Suprapubic skin (tissue), 3 donors: ENCODE measurements at regions not wholly inside any gene's neighbourhood (a gene's known extent, or its start where the extent isn't known, plus 50 kb on each side); places are given as distances from the start of the nearest gene placed in this dataset.

Experiments used
- POLR2AphosphoS5 ChIP-seq, 3 donors: sonication (generic); formaldehyde crosslinking; IDR thresholded peaks; one replicate each; pipeline ENCODE4 v1.6.1; 2017; ENCODE audit warnings: antibody characterized with exemption in 3 of 3
- TF ChIP-seq, protein P1 (sequence below), 2 donors: fragments of 200-600 bp in 1 of 2; fragments of 450-650 bp in 1 of 2; sonication (generic) in 1 of 2; IDR thresholded peaks; one replicate each; pipeline ENCODE4 v1.5.1; 2016 to 2019; ENCODE audit warnings: antibody characterized with exemption in 2 of 2, mild to moderate bottlenecking in 1 of 2, moderate library complexity in 1 of 2

DNA sequence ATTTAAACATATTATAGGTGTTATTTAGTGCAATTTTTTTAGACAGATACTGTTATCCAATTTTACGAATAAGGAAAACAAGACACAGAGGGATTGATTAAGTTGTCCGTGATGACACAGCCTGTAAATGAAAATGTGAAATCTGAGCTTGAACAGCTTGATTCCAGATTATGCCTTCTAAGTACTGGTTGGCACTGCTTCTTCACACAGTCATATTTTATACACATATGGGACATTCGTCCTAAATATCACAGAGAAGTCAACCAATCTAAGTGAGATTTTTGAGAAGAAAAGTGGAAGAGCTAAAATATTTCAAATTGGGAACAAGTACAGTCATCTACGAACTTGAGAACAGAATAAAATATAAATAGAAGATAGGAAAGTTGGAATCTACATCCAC is 756.3 kb downstream of the BCKDHB start:
- TF ChIP-seq, protein P1, sequence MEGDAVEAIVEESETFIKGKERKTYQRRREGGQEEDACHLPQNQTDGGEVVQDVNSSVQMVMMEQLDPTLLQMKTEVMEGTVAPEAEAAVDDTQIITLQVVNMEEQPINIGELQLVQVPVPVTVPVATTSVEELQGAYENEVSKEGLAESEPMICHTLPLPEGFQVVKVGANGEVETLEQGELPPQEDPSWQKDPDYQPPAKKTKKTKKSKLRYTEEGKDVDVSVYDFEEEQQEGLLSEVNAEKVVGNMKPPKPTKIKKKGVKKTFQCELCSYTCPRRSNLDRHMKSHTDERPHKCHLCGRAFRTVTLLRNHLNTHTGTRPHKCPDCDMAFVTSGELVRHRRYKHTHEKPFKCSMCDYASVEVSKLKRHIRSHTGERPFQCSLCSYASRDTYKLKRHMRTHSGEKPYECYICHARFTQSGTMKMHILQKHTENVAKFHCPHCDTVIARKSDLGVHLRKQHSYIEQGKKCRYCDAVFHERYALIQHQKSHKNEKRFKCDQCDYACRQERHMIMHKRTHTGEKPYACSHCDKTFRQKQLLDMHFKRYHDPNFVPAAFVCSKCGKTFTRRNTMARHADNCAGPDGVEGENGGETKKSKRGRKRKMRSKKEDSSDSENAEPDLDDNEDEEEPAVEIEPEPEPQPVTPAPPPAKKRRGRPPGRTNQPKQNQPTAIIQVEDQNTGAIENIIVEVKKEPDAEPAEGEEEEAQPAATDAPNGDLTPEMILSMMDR (IDR thresholded peaks at IDR 0.05), result no peak
- no peak for TF ChIP-seq POLR2AphosphoS5 (IDR thresholded peaks at IDR 0.05)
